Skeletal muscle satellite cell (primary cell): ENCODE measurements at regions not wholly inside any gene's neighbourhood (a gene's known extent, or its start where the extent isn't known, plus 50 kb on each side); places are given as distances from the start of the nearest gene placed in this dataset.

Source experiments
- H3K27me3 ChIP-seq: 2 replicates; pipeline ENCODE4 v1.7.0; 2013; ENCODE audit warnings: low read length; ENCODE audit not compliant: control insufficient read depth, insufficient read depth
- H3K36me3 ChIP-seq: 2 replicates; pipeline ENCODE4 v1.7.0; 2013; ENCODE audit warnings: mild to moderate bottlenecking, control low read depth, low read length; ENCODE audit not compliant: insufficient read depth
- H3K4me1 ChIP-seq: 2 replicates; pipeline ENCODE4 v1.7.0; 2013; ENCODE audit warnings: low read length; ENCODE audit not compliant: control insufficient read depth, insufficient read depth
- H3K4me2 ChIP-seq: 2 replicates; pipeline ENCODE4 v1.7.0; 2013; ENCODE audit warnings: mild to moderate bottlenecking, low read length
- H3K4me3 ChIP-seq: 2 replicates; pipeline ENCODE4 v1.7.0; 2013; ENCODE audit warnings: low read length
- H3K9ac ChIP-seq: 2 replicates; pipeline ENCODE4 v1.7.0; 2013; ENCODE audit warnings: mild to moderate bottlenecking, low read depth, low read length, moderate library complexity
- H3K9me3 ChIP-seq: replicated peaks from 2 replicates; pipeline ENCODE4 v1.7.0; 2013; ENCODE audit warnings: mild to moderate bottlenecking, control low read depth, low read length

GRCh38 chr2:14396533-14397083 lies 235.9 kb upstream of the LRATD1 start:
- H3K27me3 ChIP-seq, result no peaks in the 10 kb centered on the region
- H3K9ac ChIP-seq, result no peak overlapping the region
- H3K4me1 ChIP-seq, result no peaks in the 10 kb centered on the region
- H3K36me3 ChIP-seq, result no peaks in the 10 kb centered on the region
- H3K9me3 ChIP-seq, result no peaks in the 10 kb centered on the region
- no peak overlapping the region for H3K4me3 ChIP-seq
- no peak overlapping the region for H3K4me2 ChIP-seq

DNA sequence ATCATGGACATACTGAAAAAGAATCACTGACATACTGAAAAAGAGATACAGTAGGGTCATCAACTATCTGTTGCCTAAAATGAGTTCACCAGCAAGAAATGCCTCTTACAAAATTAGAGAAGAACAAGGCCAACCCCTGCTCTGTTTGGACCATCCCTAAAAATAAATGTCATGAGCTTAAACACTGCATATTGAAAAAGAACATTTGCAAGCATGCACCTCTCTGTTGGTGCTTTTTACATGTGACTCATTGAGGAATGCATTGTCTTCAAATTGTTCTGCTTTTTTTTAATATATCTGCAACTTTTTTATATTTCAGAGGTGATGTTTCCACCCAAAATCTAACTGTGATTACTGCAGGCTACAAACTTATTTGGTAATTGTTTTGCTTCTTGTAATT lies 233.9 kb upstream of the LRATD1 start:
- H3K36me3 ChIP-seq, result no peaks in the 10 kb centered on the region
- H3K9me3 ChIP-seq, result no peaks in the 10 kb centered on the region
- H3K4me1 ChIP-seq, result no peaks in the 10 kb centered on the region
- no peak overlapping the region for H3K9ac ChIP-seq
- H3K4me3 ChIP-seq, result no peak overlapping the region
- no peaks in the 10 kb centered on the region for H3K27me3 ChIP-seq
- H3K4me2 ChIP-seq, result no peak overlapping the region

- Histone ChIP-seq H3K4me1 (no peaks in the 10 kb centered on the region), H3K9me3 (no peaks in the 10 kb centered on the region), H3K4me3 (no peak overlapping the region), H3K9ac (no peak overlapping the region), H3K27me3 (no peaks in the 10 kb centered on the region), H3K4me2 (no peak overlapping the region), H3K36me3 (no peaks in the 10 kb centered on the region)
Measured at GRCh38 chr2:14401873-14402272, 230.6 kb upstream of the LRATD1 start.

GRCh38 chr2:14408695-14409094 lies 223.8 kb upstream of the LRATD1 start:
- Histone ChIP-seq H3K9me3 (no peaks in the 10 kb centered on the region), H3K4me2 (no peak overlapping the region), H3K4me3 (no peak overlapping the region), H3K36me3 (no peaks in the 10 kb centered on the region), H3K27me3 (no peaks in the 10 kb centered on the region), H3K9ac (no peak overlapping the region), H3K4me1 (no peaks in the 10 kb centered on the region)

DNA sequence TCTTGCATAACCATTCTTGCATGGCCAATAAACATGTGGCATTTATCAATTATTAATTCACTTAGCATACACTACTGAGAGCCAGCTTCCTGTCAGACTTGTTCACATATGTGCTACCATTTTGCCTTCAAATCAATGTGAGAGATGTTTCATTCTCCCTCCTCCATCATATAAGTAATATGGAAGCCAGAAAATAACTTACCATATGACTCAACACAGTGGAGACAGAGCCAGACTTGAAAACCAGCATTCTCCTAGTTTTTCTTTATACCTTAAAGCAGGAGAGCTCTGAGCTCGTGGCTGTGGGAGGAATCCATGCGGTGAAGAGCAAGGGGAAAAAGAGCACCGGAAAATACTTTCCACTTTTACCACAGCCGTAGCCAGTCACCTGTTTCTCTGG lies 215.0 kb upstream of the LRATD1 start:
- Histone ChIP-seq H3K9me3 (no peaks in the 10 kb centered on the region), H3K4me3 (no peak overlapping the region), H3K36me3 (no peaks in the 10 kb centered on the region), H3K4me2 (no peak overlapping the region), H3K9ac (no peak overlapping the region), H3K4me1 (peaks cover 18% of the 10 kb centered on the region), H3K27me3 (no peaks in the 10 kb centered on the region)

DNA sequence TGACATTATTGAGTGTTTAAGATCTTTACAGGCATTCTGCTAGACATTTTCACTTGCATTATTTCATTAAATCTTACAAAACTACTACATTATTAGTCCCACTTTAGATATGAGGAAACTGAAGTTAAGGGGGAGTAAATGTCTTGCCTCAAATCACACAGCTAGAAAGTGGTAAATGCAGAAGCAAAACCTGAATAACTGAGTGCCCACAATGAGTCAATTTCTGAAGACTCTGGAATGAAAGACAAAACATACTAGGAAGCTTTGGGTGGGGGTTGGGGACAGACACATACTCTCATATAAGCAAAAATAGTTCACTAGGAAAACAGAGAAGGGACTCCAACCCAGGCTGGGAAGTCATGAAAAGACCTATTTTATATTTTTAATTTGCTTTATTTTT lies 214.4 kb upstream of the LRATD1 start:
- no peaks in the 10 kb centered on the region for H3K27me3 ChIP-seq
- H3K4me2 ChIP-seq, result no peak overlapping the region
- peaks cover 18% of the 10 kb centered on the region for H3K4me1 ChIP-seq
- H3K36me3 ChIP-seq, result no peaks in the 10 kb centered on the region
- no peak overlapping the region for H3K4me3 ChIP-seq
- no peaks in the 10 kb centered on the region for H3K9me3 ChIP-seq
- no peak overlapping the region for H3K9ac ChIP-seq

DNA sequence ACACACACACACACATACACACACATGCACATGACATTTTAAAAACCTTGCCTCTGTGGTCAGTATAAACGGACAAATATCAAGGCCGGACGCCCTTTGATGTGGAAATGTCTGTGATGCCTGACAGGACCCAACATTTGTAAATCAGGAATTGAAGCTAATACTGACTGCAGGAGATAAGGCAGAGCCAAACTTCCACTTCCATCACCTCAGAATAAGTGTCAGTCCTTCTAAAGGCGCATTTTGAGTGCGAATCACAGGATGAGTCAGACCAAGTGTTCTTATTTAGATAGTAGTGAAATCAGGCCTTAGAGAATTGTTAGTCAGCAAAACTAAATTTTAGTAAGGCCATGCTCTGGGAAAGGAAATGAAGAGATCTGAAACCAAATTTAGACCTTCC lies 211.7 kb upstream of the LRATD1 start:
- Histone ChIP-seq H3K4me3 (no peak overlapping the region), H3K36me3 (no peaks in the 10 kb centered on the region), H3K4me1 (peaks cover 18% of the 10 kb centered on the region), H3K27me3 (no peaks in the 10 kb centered on the region), H3K4me2 (peak overlapping the region; percentile 32), H3K9ac (no peak overlapping the region), H3K9me3 (no peaks in the 10 kb centered on the region)

DNA sequence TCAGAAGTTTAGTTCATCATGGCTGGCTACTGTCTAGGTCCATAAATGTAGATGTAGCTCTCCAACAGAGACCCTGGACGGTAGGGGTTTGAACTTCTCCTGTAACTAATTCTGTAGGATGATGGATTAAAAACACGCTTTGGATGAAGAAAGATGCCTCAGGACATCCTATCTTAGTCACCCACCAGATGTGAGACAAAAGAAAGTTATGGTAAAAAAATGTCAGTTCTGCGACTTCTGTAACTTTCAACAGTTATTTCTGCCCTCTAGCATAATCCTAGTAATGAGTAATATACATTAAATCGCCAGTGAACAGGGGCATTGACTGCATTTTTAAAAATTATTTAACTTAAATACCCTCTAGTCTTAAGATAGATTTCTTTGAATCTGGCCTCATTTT lies 210.1 kb upstream of the LRATD1 start:
- H3K4me2 ChIP-seq, result no peak overlapping the region
- H3K4me1 ChIP-seq, result peaks cover 18% of the 10 kb centered on the region
- no peak overlapping the region for H3K9ac ChIP-seq
- H3K27me3 ChIP-seq, result no peaks in the 10 kb centered on the region
- no peaks in the 10 kb centered on the region for H3K36me3 ChIP-seq
- H3K9me3 ChIP-seq, result no peaks in the 10 kb centered on the region
- H3K4me3 ChIP-seq, result no peak overlapping the region

- no peak overlapping the region for H3K4me2 ChIP-seq
- no peaks in the 10 kb centered on the region for H3K9me3 ChIP-seq
- no peak overlapping the region for H3K4me3 ChIP-seq
- peaks cover 12% of the 10 kb centered on the region for H3K4me1 ChIP-seq
- H3K36me3 ChIP-seq, result no peaks in the 10 kb centered on the region
- no peak overlapping the region for H3K9ac ChIP-seq
- no peaks in the 10 kb centered on the region for H3K27me3 ChIP-seq
Measured at GRCh38 chr2:14423145-14423906, 209.2 kb upstream of the LRATD1 start.

GRCh38 chr2:14424478-14425390 lies 207.8 kb upstream of the LRATD1 start:
- H3K4me1 ChIP-seq, result peaks cover 12% of the 10 kb centered on the region
- H3K4me2 ChIP-seq, result no peak overlapping the region
- no peaks in the 10 kb centered on the region for H3K27me3 ChIP-seq
- H3K9me3 ChIP-seq, result no peaks in the 10 kb centered on the region
- no peak overlapping the region for H3K9ac ChIP-seq
- H3K4me3 ChIP-seq, result no peak overlapping the region
- H3K36me3 ChIP-seq, result no peaks in the 10 kb centered on the region

- Histone ChIP-seq H3K9me3 (no peaks in the 10 kb centered on the region), H3K4me1 (peaks cover 9% of the 10 kb centered on the region), H3K9ac (no peak overlapping the region), H3K4me3 (no peak overlapping the region), H3K4me2 (no peak overlapping the region), H3K27me3 (no peaks in the 10 kb centered on the region), H3K36me3 (no peaks in the 10 kb centered on the region)
Measured at GRCh38 chr2:14425869-14426268, 206.6 kb upstream of the LRATD1 start.
